ENCODE measurements at regions not wholly inside any gene's neighbourhood (a gene's known extent, or its start where the extent isn't known, plus 50 kb on each side); places are given as distances from the start of the nearest gene placed in this dataset.

DNA sequence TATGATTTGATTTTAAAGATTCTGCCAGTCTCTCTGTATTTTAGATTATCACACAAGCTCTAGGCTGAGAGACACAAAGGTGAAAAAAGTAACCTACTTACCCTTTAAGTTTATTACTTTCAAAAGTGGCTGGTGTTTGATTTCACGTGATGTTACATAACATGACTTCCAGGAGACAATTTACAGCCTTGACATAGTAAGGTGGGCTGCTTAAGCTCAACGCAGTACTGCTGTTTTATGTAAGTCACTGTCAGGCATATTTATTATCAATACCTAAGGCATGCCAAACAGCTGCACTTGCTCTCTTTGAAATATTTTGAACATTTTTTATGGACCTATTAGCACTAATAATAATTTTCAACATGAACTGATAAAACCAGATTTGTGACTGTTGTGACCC lies 451.5 kb upstream of the FAM241A start:
- no peak overlapping the region for H3K9ac ChIP-seq
- TF ChIP-seq CTCF (conservative IDR thresholded peaks at IDR 0.05; ENCODE audit: low read depth, low read length) = no peak
- no peak overlapping the region for H3K27ac ChIP-seq

DNA sequence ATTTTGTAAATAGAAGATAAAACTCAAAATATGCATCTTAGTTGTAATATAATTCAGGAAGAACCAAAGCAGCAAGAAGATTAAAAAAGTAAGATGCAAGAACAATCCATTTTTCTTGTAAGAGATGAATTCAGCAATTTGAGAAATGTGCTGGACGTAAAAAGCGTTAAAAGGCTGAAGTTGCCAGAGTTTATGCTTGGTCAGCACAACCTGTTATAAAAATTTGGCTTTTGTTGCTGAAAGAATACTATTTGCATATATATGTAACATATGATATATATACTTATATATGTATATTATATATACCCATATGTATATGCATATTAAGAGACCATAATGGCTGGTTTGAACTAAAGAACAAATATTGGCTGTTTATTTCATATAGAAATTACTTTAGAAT lies 449.6 kb upstream of the FAM241A start:
- TF ChIP-seq CTCF (conservative IDR thresholded peaks at IDR 0.05; ENCODE audit: low read depth, low read length) = no peak
- H3K79me2 ChIP-seq (ENCODE audit: insufficient read depth, low read depth) = no peaks in the 10 kb centered on the region
- H3K27me3 ChIP-seq (ENCODE audit: insufficient read depth, low read depth) = no peaks in the 10 kb centered on the region
- no peak overlapping the region for H3K9ac ChIP-seq
- H3K4me3 ChIP-seq (IDR thresholded peaks at IDR 0.05; ENCODE audit: insufficient read depth, low read depth, low read length) = no peak overlapping the region
- H3K27ac ChIP-seq = no peak overlapping the region
- H3K4me2 ChIP-seq = no peak overlapping the region
- H4K20me1 ChIP-seq (ENCODE audit: insufficient read depth) = no peaks in the 10 kb centered on the region
- no peaks in the 10 kb centered on the region for H3K36me3 ChIP-seq (ENCODE audit: insufficient read depth)
- H3K4me1 ChIP-seq (ENCODE audit: low read depth, poor library complexity, severe bottlenecking) = no peaks in the 10 kb centered on the region
- H2AFZ ChIP-seq (ENCODE audit: low read depth) = no peak overlapping the region

More for the DNA sequence above, 451.5 kb upstream of the FAM241A start:
- no peaks in the 10 kb centered on the region for H3K4me1 ChIP-seq (ENCODE audit: low read depth, poor library complexity, severe bottlenecking)
- H3K4me3 ChIP-seq (IDR thresholded peaks at IDR 0.05; ENCODE audit: insufficient read depth, low read depth, low read length) = no peak overlapping the region
- no peaks in the 10 kb centered on the region for H3K36me3 ChIP-seq (ENCODE audit: insufficient read depth)
- H4K20me1 ChIP-seq (ENCODE audit: insufficient read depth) = no peaks in the 10 kb centered on the region
- no peaks in the 10 kb centered on the region for H3K27me3 ChIP-seq (ENCODE audit: insufficient read depth, low read depth)
- no peak overlapping the region for H2AFZ ChIP-seq (ENCODE audit: low read depth)
- H3K4me2 ChIP-seq = no peak overlapping the region
- H3K79me2 ChIP-seq (ENCODE audit: insufficient read depth, low read depth) = no peaks in the 10 kb centered on the region

- H3K4me3 ChIP-seq (IDR thresholded peaks at IDR 0.05; ENCODE audit: insufficient read depth, low read depth, low read length) = no peak overlapping the region
- H4K20me1 ChIP-seq (ENCODE audit: insufficient read depth) = no peaks in the 10 kb centered on the region
- H3K27me3 ChIP-seq (ENCODE audit: insufficient read depth, low read depth) = no peaks in the 10 kb centered on the region
- no peak overlapping the region for H3K4me2 ChIP-seq
- no peak overlapping the region for H3K9ac ChIP-seq
- H2AFZ ChIP-seq (ENCODE audit: low read depth) = no peak overlapping the region
- no peaks in the 10 kb centered on the region for H3K79me2 ChIP-seq (ENCODE audit: insufficient read depth, low read depth)
- TF ChIP-seq CTCF (conservative IDR thresholded peaks at IDR 0.05; ENCODE audit: low read depth, low read length) = no peak
- no peaks in the 10 kb centered on the region for H3K4me1 ChIP-seq (ENCODE audit: low read depth, poor library complexity, severe bottlenecking)
- H3K36me3 ChIP-seq (ENCODE audit: insufficient read depth) = no peaks in the 10 kb centered on the region
- no peak overlapping the region for H3K27ac ChIP-seq
Observed at GRCh38 chr4:111696505-111696904, 448.7 kb upstream of the FAM241A start.

DNA sequence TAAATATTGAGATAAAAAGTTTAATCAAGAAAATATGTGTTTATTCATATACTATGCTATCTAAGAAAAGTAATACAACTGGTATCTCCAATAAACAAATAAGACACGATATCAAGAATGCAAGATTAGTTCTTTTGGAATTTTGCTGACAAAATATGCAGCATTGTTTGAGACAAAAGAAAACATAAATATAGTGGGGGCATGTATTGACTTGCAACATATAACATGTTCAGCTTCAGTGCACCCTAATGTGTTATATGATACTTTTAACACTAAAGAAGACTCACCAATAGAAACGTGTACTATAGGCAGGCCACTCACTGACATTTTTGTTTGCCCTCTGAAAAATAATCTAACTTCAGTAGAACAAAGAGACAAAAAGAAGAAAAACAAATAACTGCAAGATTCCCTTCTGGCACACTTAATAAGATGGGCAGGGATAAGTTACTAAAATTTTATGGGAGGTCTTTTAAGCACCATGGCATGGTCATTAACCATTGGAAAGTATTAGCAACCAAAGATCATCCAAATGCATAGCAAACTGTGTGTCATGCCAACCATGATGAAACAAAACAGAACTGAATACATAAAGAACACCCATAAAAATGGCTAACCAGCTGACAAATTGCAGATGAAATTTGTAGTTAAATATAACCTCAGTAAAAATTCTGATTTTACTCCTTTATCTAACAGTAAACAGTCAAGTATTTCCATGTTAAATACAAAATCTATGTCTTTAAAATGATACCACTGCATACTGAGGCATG lies 447.9 kb upstream of the FAM241A start:
- Histone ChIP-seq H3K9ac (no peak overlapping the region), H2AFZ (ENCODE audit: low read depth) (no peak overlapping the region), H3K27me3 (ENCODE audit: insufficient read depth, low read depth) (no peaks in the 10 kb centered on the region), H3K36me3 (ENCODE audit: insufficient read depth) (no peaks in the 10 kb centered on the region), H3K4me3 (IDR thresholded peaks at IDR 0.05; ENCODE audit: insufficient read depth, low read depth, low read length) (no peak overlapping the region), H3K27ac (no peak overlapping the region), H3K4me2 (no peak overlapping the region), H3K79me2 (ENCODE audit: insufficient read depth, low read depth) (no peaks in the 10 kb centered on the region), H4K20me1 (ENCODE audit: insufficient read depth) (no peaks in the 10 kb centered on the region), H3K4me1 (ENCODE audit: low read depth, poor library complexity, severe bottlenecking) (no peaks in the 10 kb centered on the region)
- TF ChIP-seq CTCF (conservative IDR thresholded peaks at IDR 0.05; ENCODE audit: low read depth, low read length) = no peak
